DMS53 treated with DMSO at 0.1 percent for 48 hours (cell line): ENCODE measurements at regions not wholly inside any gene's neighbourhood (a gene's known extent, or its start where the extent isn't known, plus 50 kb on each side); places are given as distances from the start of the nearest gene placed in this dataset.

Experiments
- DNase-seq: peaks from one replicate; lab custom pipeline; 2025; ENCODE audit not compliant: unreplicated experiment; lab: John Stamatoyannopoulos, UW

DNA sequence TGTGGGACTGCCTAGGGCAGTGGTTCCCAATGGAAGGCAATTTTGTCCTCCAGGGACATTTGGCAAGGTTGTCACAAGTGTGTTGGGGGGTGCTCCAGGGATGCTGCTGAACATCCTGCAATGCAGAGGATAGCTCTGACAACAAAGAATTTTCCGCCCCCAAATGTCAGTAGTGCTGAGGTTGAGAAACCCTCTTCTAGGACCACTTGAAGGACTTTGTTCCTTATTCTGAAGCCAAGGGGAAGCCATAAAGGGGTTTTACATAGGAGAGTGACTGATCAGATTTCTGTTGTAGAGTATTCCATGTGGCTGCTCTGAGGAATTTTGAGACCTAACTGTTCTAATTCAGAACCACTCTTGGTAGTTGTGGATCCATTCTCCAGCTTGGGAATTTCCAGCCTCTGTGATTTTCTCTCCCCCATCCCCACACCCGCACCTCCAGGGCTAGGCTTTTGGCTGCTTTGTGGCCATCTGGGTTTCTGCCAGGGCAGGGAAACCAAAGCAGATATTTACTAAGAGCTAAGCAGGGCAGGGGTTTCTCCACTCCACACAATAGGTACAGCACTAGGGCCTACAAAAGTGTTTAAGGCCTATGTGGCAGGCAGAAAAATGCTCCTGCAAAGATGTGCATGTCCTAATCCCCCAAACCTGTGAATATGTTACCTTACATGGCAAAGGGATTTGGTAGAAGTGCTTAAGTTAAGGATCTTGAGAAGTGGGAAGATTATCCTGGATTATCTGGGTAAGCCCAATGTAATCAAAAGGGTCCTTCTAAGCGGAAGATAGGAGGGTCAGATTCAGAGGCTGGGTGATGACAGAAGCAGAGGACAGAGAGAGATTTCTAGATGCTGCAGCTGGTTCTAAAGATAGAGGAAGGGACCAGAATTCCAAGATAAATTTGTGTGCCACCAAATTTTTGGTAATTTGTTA lies 135.4 kb downstream of the TMEM17 start:
- DNase-seq: no peak

DNA sequence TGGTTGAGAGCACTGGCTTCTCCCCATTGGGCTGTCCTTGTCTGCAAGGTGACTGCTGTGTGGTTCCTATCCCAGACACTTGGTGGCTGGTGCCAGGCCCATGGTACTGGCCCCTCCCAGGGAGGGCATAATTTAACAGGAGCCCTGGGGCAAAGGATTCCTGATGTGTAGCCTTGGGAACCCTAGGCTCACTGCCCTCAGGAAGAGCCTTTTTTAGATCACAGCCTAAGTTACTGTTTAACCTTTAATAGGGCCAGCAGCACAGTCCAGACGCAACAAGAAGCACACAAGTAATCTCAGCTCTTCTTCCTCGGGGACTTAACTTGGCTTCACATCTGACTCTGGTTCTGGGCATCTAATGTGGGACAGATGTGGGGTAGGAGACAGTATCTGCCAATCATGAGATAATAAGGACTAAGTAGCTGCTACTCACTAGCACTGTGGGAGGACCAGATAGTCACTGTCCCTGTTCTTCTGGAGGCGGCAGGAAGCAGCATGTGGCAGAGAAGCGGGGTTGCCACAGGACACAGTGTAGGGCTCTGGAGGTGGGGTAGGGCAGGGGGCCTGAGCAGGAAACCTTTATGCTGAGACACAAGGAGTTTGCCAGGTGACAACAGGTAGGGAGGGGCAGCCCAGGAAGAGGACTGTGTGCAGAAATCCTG lies 136.3 kb downstream of the TMEM17 start:
- no peak for DNase-seq

DNA sequence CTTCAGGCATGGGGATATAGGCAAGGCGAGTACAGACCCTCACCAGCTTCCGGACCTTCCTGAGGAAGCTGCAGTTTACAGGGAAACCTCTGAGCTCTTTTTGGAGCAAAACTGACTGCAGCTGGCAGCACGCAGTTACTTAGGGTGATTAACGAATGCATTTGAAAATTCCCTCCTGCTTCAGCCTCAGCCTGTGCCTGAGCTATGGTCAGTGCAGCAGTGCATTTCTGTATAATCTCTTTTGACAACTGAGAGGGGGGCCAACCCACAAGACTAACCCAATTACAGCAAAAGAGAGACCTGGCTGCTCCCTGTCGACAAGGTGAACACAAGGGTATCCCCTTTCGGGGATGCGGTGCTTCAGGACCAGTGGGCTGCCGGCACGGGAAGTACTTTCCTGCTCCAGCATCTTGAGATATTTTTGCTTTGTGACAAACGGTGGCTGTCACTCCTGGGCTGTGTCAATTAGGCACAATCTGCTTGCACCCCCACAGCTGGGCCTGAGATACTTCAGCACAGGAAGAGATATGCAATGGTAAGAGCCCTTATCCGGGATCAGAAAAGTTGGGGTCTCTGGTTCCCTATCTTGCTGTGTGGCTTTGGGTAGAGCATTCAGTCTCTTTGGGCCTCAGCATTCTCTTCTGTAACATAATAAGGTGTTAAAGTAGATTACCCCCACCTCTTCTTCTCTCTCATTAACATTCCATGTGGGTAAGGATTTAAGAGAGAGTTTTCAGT lies 141.0 kb downstream of the TMEM17 start:
- no peak for DNase-seq

DNA sequence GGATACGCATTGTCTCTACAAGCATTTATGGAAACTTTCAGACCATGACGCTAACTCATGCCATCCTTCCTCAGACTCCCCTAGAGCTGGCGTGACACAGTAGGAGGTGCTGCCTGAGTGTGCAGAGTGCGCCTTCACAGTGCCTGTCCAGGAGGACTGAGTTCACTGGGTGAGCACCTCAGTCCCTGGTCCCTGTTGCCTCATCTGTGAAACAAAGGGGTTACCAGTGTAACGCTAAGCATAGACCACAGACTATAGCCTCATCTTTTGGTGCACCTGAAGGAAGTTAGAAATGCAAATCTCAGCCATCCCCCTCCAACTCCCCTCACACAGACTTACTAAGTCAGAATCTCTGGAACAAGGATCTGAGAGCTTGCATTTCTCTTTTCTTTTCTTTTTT lies 142.8 kb downstream of the TMEM17 start:
- no peak for DNase-seq

DNA sequence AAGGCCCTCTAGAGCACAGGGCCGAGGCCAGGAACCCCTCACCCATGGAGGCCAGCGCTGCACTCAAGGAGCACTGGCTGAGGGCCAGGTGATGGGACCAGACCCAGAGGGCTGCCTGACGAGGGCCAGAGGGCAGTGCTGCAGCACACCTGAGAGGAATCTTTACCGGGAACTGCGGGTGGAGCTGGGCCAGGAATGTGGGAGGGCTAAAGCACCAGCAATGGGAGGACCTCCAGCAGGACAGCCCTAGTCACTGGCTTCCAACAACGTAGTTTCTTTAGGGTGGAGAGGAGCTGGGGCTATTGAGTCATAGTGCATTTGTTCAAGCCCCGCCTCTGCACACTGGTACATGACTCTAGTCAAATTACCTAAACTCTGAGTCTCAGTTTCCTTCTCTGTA lies 143.4 kb downstream of the TMEM17 start:
- no peak for DNase-seq

GRCh38 chr2:62361964-62362363 lies 144.0 kb downstream of the TMEM17 start:
- no peak for DNase-seq

DNA sequence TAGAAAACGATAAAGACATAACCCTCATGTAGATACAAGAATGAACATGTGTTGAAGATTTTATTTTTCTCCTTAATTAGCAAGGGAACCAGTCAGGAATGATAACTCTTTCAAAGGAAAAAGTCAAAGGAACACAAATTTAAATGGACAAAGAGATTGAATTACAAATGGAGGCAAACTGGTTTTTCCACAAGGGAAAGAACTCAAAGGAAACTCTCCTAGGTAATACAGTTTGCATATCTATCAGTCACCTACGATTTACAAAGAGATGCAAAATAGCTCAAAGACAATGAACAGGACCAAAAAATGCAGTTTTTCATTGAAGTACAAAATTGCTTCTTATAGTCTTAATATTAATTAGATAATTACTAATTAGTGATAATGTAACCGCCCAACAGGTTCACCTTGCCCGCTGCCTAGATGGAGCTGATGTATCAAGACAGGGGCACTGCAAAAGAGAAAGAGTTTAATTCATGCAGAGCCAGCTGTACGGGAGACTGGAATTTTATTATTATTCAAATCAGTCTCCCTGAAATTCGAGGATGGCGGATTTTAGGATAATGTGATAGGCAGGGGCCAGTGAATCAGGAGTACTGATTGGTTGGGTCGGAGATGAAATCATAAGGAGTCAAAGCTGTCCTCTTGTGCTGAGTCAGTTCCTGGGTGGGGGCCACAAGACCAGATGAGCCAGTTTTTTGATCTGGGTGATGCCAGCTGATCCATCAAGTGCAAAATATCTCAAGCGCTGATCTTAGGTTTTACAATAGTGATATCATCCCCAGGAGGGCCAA lies 151.0 kb downstream of the TMEM17 start:
- DNase-seq: peak; percentile 31

DNA sequence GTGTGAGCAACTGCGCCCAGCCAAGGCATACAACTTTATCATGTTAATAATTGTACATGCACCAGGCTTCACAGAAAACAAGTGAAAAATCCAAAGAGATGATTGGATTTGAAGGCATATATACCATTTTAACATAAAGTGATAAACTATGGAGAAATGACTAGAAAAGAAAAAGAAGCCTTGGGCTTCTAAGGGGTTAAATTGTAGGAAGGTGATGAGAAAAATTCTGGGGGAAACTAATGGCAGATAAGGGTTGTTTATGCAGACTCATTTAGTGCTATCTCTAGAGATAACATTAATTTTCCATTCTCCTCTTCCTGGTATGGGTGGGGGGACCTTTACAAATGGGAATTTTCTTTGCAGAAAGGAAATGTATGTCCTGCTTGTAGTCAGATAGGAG lies 154.0 kb downstream of the TMEM17 start:
- DNase-seq: no peak

- no peak for DNase-seq
These were observed 153.9 kb downstream of the B3GNT2 start for GRCh38 chr2:62349788-62350187.

DNA sequence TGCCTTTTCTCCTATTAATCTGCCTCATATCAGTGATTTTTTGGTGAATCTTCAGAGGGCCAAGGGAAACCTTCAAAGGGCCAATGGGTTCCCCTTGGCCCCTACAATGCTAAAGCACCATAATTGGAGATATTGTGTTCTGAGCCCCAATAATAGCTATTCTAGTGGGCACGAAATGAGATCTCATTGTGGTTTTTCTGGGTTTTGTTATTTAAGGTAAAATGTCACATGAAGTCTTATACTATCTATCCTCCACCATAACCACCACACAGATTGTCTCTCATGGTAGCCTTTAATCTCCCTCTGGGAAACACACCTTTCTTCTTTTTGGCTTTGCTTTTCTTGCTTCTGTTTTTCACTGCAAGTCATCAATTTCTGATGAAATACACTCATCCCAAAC lies 152.8 kb downstream of the B3GNT2 start:
- DNase-seq: no peak

GRCh38 chr2:62347563-62348270 lies 151.8 kb downstream of the B3GNT2 start:
- DNase-seq: no peak

DNA sequence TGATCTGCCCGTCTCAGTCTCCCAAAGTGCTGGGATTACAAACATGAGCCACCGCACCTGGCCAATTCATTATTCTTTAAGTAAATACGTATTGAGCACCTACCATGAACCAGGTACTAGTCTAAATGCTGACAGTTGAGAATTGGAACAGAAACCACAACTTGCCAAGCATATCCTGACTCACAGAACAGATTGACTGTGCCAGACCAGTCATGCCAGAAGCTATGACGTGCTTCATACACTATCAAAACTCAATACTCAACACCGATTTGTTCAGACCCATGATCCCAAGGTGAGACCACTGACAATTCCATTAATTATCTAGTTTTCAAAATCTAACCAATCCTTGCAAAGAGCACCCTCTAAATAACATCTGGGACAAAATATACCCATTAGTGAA lies 148.6 kb downstream of the B3GNT2 start:
- DNase-seq: no peak

DNA sequence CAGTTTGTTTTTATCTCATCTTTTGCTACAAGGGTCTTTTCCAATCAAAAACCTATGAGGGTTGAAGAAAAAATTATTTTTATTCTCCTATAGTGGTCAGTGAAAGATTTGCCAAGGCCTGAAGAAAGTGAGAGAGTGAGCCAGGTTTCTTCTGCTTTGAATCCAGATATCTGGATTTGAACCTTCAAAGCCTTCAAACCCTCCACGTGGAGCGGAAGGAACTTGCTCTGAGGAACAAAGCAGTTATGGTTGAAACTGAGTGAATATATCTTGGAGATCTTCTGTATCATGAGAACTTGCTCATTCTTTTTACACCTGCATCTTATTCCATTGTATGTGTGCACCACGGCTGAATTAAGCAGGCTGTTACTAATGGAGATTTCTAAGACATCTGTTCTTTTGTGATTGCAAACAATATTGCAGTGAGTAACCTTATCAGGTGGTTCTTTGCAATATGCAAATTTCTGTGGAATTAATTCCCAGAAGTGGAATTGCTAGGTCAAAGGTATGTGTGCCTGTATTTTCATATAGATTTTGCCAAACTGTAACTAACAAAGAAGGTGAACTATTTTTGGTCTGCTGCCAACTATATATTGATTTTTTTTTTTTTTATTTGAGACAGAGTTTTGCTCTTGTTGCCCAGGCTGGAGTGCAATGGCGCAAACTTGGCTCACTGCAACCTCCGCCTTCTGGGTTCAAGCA lies 147.9 kb downstream of the B3GNT2 start:
- DNase-seq: no peak

DNA sequence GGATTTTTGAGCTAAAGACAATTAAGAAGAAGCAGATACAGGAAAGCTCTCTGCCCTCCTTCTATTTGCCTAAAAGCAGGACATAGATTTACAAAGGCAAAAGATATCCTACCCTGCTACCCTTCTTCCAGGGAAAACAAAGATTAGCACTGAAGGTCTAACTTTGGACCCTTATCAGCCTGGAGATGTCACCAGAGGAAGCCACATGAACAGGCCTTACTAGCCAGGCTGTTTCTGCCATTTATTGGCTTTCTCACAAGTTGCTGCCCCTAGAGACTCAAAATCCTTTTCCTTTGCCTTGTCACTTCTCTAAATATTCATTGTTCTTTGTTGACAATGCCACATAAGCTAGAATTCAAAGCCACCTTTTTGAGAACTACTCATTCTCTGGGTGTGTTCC lies 147.3 kb downstream of the B3GNT2 start:
- DNase-seq: no peak

DNA sequence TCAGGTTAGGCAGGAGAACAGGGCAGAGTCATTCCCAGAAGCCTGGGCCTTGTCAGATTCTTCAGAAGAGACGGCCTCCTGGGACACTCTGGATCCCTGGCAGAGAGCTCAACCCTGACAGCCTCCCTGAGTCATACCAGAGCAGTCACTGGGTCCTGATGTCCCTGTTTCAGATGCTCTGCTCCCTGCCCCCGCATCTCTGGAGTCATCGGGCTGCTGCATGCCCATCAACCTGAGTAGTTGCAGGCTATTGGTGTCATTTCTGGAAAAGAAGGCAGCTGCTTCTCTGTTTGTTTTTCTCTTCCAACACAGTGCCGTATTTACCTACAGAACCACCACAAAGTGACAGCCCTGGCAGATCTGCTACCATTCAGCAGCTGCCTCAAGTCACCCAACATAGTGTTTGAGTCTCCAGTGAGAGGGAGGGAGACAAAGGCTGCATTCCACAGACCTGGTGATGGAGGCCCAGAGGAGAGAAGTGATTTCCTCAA lies 145.1 kb downstream of the B3GNT2 start:
- peak; percentile 95 for DNase-seq

DNA sequence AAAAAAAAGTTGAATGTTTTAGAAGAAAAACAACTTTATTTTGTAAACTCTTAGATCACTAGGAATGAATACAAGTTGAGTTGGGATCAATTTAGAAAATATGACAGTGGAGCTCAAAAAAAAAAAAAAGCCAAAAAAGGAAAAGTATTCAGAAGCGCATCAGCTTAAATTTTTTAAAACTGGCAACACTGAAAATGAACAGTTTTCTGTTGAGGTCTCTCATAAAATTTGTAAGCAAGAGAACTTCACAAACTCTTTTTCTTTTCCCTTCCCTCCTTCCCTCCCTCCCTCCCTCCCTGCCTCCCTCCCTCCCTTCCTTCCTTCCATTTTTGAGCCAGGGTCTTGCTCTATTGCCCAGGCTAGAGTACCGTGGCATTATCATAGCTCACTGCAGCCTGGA lies 143.9 kb downstream of the B3GNT2 start:
- DNase-seq: no peak

GRCh38 chr2:62339413-62339812 lies 143.5 kb downstream of the B3GNT2 start:
- DNase-seq: no peak

DNA sequence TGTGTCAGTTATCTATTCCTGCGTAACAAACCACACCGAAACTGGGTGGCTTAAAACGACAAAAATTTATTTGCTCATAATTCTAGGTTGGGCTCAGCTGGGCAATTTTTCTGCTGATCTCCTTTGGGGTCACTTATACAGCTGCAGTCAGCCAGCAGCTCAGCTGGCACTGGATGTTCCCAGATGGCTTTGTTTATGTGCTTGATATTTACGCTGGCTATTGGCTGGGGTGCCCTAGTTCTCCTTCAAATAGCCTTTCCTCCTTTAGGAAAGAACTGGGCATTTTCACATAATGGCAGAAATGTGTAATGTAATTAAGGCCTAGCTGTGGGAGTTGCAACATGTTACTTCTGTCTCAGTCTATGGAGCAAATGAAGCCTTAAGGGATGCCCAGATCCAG lies 142.2 kb downstream of the B3GNT2 start:
- no peak for DNase-seq

GRCh38 chr2:62337403-62337802 lies 141.5 kb downstream of the B3GNT2 start:
- no peak for DNase-seq

GRCh38 chr2:62335612-62336011 lies 139.7 kb downstream of the B3GNT2 start:
- DNase-seq: no peak
